ENCODE measurements at regions not wholly inside any gene's neighbourhood (a gene's known extent, or its start where the extent isn't known, plus 50 kb on each side); places are given as distances from the start of the nearest gene placed in this dataset.

DNA sequence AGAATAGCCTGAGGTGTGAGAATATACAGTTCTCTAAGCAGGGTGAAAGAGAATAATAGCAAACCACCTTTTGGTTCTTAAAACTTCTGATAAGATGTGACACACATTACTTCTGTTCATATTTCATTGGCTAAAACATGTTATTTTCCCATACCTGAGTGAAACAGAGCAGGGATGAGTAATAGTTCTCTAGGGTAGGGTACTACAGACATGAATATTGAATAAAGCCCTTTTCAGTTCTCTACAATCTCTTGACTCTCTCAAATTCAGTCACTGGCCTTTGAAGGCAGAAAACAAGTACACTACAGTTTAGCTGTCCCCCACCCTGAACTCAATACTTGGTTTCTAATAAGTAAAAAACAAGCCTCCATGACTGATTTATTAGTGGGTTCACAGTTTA lies 454.1 kb upstream of the MDGA2 start:
- H4K20me1 ChIP-seq (ENCODE audit: insufficient read depth), result no peaks in the 10 kb centered on the region
- ChIA-PET POLR2A (no interaction called here), CTCF (no interaction called here), RAD21 (ENCODE audit: low non-redundant PET in 1 of 2, low total read pairs in 2 of 2, uncharacterized antibody in 2 of 2, unreplicated experiment in 2 of 2) (no interaction called here)
- no peaks in the 10 kb centered on the region for H3K36me3 ChIP-seq (ENCODE audit: control insufficient read depth in 1 of 2, insufficient read depth in 2 of 2, low read length in 2 of 2)
- no peak overlapping the region for H3K4me2 ChIP-seq (ENCODE audit: low read length)
- no TSS peak for BruUV-seq (replicated peaks)
- ATAC-seq (no peak), DNase-seq (ENCODE audit: low read depth, low spot score) (no peak)
- no peak overlapping the region for H3K4me3 ChIP-seq (replicated peaks in 1 of 2; ENCODE audit: low read depth in 1 of 2, low read length in 2 of 2)
- no peak overlapping the region for H3K27ac ChIP-seq (ENCODE audit: low read depth, low read length)
- intact Hi-C loops (cut with micrococcal nuclease), result no loop called here
- no peaks in the 10 kb centered on the region for H3K9me2 ChIP-seq (ENCODE audit: insufficient read depth)
- no peak overlapping the region for H3K9ac ChIP-seq (ENCODE audit: low read length)
- H3K9me3 ChIP-seq (ENCODE audit: control insufficient read depth in 1 of 2, insufficient read depth in 1 of 2, low read depth in 1 of 2, low read length in 2 of 2), result no peaks in the 10 kb centered on the region
- no peak overlapping the region for H2AFZ ChIP-seq (ENCODE audit: low read depth, low read length, poor library complexity, severe bottlenecking)
- H3K79me2 ChIP-seq (ENCODE audit: insufficient read depth, low read length), result no peaks in the 10 kb centered on the region
- no peaks in the 10 kb centered on the region for H3K4me1 ChIP-seq (ENCODE audit: control insufficient read depth in 1 of 2, insufficient read depth in 2 of 2, low read length in 2 of 2)
- TF ChIP-seq, protein P1, sequence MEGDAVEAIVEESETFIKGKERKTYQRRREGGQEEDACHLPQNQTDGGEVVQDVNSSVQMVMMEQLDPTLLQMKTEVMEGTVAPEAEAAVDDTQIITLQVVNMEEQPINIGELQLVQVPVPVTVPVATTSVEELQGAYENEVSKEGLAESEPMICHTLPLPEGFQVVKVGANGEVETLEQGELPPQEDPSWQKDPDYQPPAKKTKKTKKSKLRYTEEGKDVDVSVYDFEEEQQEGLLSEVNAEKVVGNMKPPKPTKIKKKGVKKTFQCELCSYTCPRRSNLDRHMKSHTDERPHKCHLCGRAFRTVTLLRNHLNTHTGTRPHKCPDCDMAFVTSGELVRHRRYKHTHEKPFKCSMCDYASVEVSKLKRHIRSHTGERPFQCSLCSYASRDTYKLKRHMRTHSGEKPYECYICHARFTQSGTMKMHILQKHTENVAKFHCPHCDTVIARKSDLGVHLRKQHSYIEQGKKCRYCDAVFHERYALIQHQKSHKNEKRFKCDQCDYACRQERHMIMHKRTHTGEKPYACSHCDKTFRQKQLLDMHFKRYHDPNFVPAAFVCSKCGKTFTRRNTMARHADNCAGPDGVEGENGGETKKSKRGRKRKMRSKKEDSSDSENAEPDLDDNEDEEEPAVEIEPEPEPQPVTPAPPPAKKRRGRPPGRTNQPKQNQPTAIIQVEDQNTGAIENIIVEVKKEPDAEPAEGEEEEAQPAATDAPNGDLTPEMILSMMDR (IDR thresholded peaks at IDR 0.05 in 2 of 3, conservative IDR thresholded peaks at IDR 0.05 in 1 of 3; ENCODE audit: borderline replicate concordance in 1 of 3, insufficient read depth in 1 of 3, low read depth in 2 of 3, low read length in 2 of 3), result no peak
- TF ChIP-seq ELF1 (IDR thresholded peaks at IDR 0.05; ENCODE audit: borderline replicate concordance, low read depth), result no peak
- no peak for TF ChIP-seq CBX3 (IDR thresholded peaks at IDR 0.05; ENCODE audit: low read depth)
- no peak for TF ChIP-seq SP1 (IDR thresholded peaks at IDR 0.05; ENCODE audit: low read depth)
- TF ChIP-seq YY1 (IDR thresholded peaks at IDR 0.05; ENCODE audit: extremely low read depth, insufficient replicate concordance, low read depth, low read length), result no peak
- TF ChIP-seq TCF7L2 (IDR thresholded peaks at IDR 0.05; ENCODE audit: borderline replicate concordance, extremely low read depth, insufficient read depth, insufficient read length), result no peak
- TF ChIP-seq ZNF274 (IDR thresholded peaks at IDR 0.05; ENCODE audit: low read depth, low read length), result no peak
- TF ChIP-seq REST (IDR thresholded peaks at IDR 0.05; ENCODE audit: low read depth), result no peak
- TF ChIP-seq EZH2 (IDR thresholded peaks at IDR 0.05), result no peak
- TF ChIP-seq FOSL1 (IDR thresholded peaks at IDR 0.05; ENCODE audit: low read depth), result no peak
- no peak for TF ChIP-seq CEBPB (IDR thresholded peaks at IDR 0.05; ENCODE audit: low read depth)
- TF ChIP-seq SRF (IDR thresholded peaks at IDR 0.05; ENCODE audit: low read depth), result no peak
- TF ChIP-seq POLR2A (IDR thresholded peaks at IDR 0.05; ENCODE audit: borderline replicate concordance, extremely low read depth, insufficient read depth, insufficient read length), result no peak
- no peak for TF ChIP-seq ZBTB33 (IDR thresholded peaks at IDR 0.05; ENCODE audit: extremely low read depth, insufficient replicate concordance, low read length)
- H3K27me3 ChIP-seq (ENCODE audit: insufficient read depth, low read length), result no peaks in the 10 kb centered on the region
